Hepatocyte (in vitro differentiated cells): ENCODE measurements at regions not wholly inside any gene's neighbourhood (a gene's known extent, or its start where the extent isn't known, plus 50 kb on each side); places are given as distances from the start of the nearest gene placed in this dataset.

ENCODE experiments used
- DNase-seq: peaks from one replicate; pipeline ENCODE4 v3.0.0-alpha.2; 2016; ENCODE audit warnings: low spot score
- H2AFZ ChIP-seq: fragments of 200-600 bp; sonication (generic); 2 replicates; pipeline ENCODE4 v1.6.0; 2016; ENCODE audit warnings: antibody characterized with exemption, mild to moderate bottlenecking
- H3K27ac ChIP-seq: fragments of 200-600 bp; sonication (generic); 2 replicates; pipeline ENCODE4 v1.5.1; 2016; ENCODE audit warnings: mild to moderate bottlenecking
- H3K27me3 ChIP-seq: fragments of 200-600 bp; sonication (generic); 2 replicates; pipeline ENCODE4 v1.6.1; 2016
- H3K36me3 ChIP-seq: fragments of 200-600 bp; sonication (generic); replicated peaks from 2 replicates; pipeline ENCODE4 v1.5.1; 2016; ENCODE audit warnings: low read depth; ENCODE audit not compliant: insufficient read depth
- H3K4me1 ChIP-seq: fragments of 200-600 bp; sonication (generic); 2 replicates; pipeline ENCODE4 v1.5.1; 2016; ENCODE audit warnings: mild to moderate bottlenecking, moderate library complexity; ENCODE audit not compliant: insufficient read depth
- H3K4me2 ChIP-seq: fragments of 200-600 bp; sonication (generic); 2 replicates; pipeline ENCODE4 v1.6.0; 2016
- H3K4me3 ChIP-seq: fragments of 200-600 bp; sonication (generic); 2 replicates; pipeline ENCODE4 v1.5.1; 2016; ENCODE audit warnings: mild to moderate bottlenecking
- H3K79me2 ChIP-seq: fragments of 200-600 bp; sonication (generic); 2 replicates; pipeline ENCODE4 v1.6.0; 2017; ENCODE audit warnings: mild to moderate bottlenecking
- H3K9me2 ChIP-seq: fragments of 200-600 bp; sonication (generic); replicated peaks from 2 replicates; pipeline ENCODE4 v1.6.0; 2017; ENCODE audit warnings: mild to moderate bottlenecking; ENCODE audit not compliant: insufficient read depth
- H3K9me3 ChIP-seq: fragments of 200-600 bp; sonication (generic); 2 replicates; pipeline ENCODE4 v1.5.1; 2016; ENCODE audit warnings: low read depth, mild to moderate bottlenecking
- H4K20me1 ChIP-seq: fragments of 200-600 bp; sonication (generic); 2 replicates; pipeline ENCODE4 v1.6.0; 2016; ENCODE audit warnings: mild to moderate bottlenecking; ENCODE audit not compliant: insufficient read depth, poor library complexity, severe bottlenecking
- CTCF ChIP-seq: fragments of 200-600 bp; sonication (generic); IDR thresholded peaks from 2 replicates; pipeline ENCODE4 v1.5.1; 2016; ENCODE audit warnings: antibody characterized with exemption, mild to moderate bottlenecking; ENCODE audit not compliant: poor library complexity
- EZH2 ChIP-seq: fragments of 200-600 bp; sonication (generic); IDR thresholded peaks from 2 replicates; pipeline ENCODE4 v1.6.1; 2016; ENCODE audit warnings: antibody characterized with exemption, mild to moderate bottlenecking, borderline replicate concordance
- EZH2phosphoT487 ChIP-seq: fragments of 200-600 bp; sonication (generic); IDR thresholded peaks from one replicate; pipeline ENCODE4 v1.6.1; 2018; ENCODE audit warnings: antibody characterized with exemption, mild to moderate bottlenecking, low read depth, moderate library complexity; ENCODE audit not compliant: unreplicated experiment, severe bottlenecking
- WGBS: methylation state at CpG from one replicate; pipeline ENCODE4 v1.1.6; 2016; ENCODE audit warnings: low lambda C conversion rate; ENCODE audit errors: missing lambda C conversion rate; 5-methylcytosine and 5-hydroxymethylcytosine counted together

- Histone ChIP-seq H3K9me3 (no peaks in the 10 kb centered on the region), H3K79me2 (no peaks in the 10 kb centered on the region), H3K4me3 (no peak overlapping the region), H3K36me3 (no peaks in the 10 kb centered on the region), H3K27ac (no peak overlapping the region), H3K4me2 (no peak overlapping the region), H3K4me1 (no peaks in the 10 kb centered on the region), H3K9me2 (no peaks in the 10 kb centered on the region), H4K20me1 (no peaks in the 10 kb centered on the region), H3K27me3 (no peaks in the 10 kb centered on the region), H2AFZ (no peak overlapping the region)
- no peak for DNase-seq
- no peak for TF ChIP-seq CTCF
- no peak for TF ChIP-seq EZH2phosphoT487
- TF ChIP-seq EZH2 = no peak
- WGBS = 90% methylated on average over 2 of the region's 2 CpGs
Measured at GRCh38 chr15:59839906-59840305, 150.8 kb upstream of the BNIP2 start.

GRCh38 chr15:59838900-59839299 lies 149.8 kb upstream of the BNIP2 start:
- Histone ChIP-seq H3K79me2 (no peaks in the 10 kb centered on the region), H3K4me3 (no peak overlapping the region), H3K4me2 (no peak overlapping the region), H3K36me3 (no peaks in the 10 kb centered on the region), H3K9me2 (no peaks in the 10 kb centered on the region), H3K9me3 (no peaks in the 10 kb centered on the region), H3K27me3 (no peaks in the 10 kb centered on the region), H2AFZ (no peak overlapping the region), H3K27ac (no peak overlapping the region), H3K4me1 (no peaks in the 10 kb centered on the region), H4K20me1 (no peaks in the 10 kb centered on the region)
- WGBS = 67% methylated on average over 4 of the region's 4 CpGs
- no peak for DNase-seq
- no peak for TF ChIP-seq EZH2phosphoT487
- TF ChIP-seq EZH2 = no peak
- no peak for TF ChIP-seq CTCF

GRCh38 chr15:59835776-59836175 lies 146.7 kb upstream of the BNIP2 start:
- H3K27me3 ChIP-seq = no peaks in the 10 kb centered on the region
- H3K4me3 ChIP-seq = no peak overlapping the region
- no peaks in the 10 kb centered on the region for H3K36me3 ChIP-seq
- no peaks in the 10 kb centered on the region for H4K20me1 ChIP-seq
- no peaks in the 10 kb centered on the region for H3K9me2 ChIP-seq
- DNase-seq = no peak
- H3K27ac ChIP-seq = no peak overlapping the region
- no peaks in the 10 kb centered on the region for H3K79me2 ChIP-seq
- WGBS = 96% methylated on average over 1 of the region's 1 CpG
- H3K4me1 ChIP-seq = no peaks in the 10 kb centered on the region
- no peaks in the 10 kb centered on the region for H3K9me3 ChIP-seq
- H2AFZ ChIP-seq = no peak overlapping the region
- H3K4me2 ChIP-seq = no peak overlapping the region
- TF ChIP-seq CTCF = no peak

GRCh38 chr15:59834528-59834927 lies 145.4 kb upstream of the BNIP2 start:
- 76% methylated on average over 3 of the region's 3 CpGs for WGBS
- Histone ChIP-seq H3K4me3 (no peak overlapping the region), H3K9me2 (no peaks in the 10 kb centered on the region), H4K20me1 (no peaks in the 10 kb centered on the region), H3K4me2 (no peak overlapping the region), H3K27me3 (no peaks in the 10 kb centered on the region), H3K4me1 (no peaks in the 10 kb centered on the region), H3K36me3 (no peaks in the 10 kb centered on the region), H3K79me2 (no peaks in the 10 kb centered on the region), H2AFZ (no peak overlapping the region), H3K9me3 (no peaks in the 10 kb centered on the region), H3K27ac (no peak overlapping the region)
- DNase-seq = no peak
- TF ChIP-seq EZH2phosphoT487 (no peak), EZH2 (no peak), CTCF (no peak)
